HG02840 (cell line): ENCODE measurements at regions not wholly inside any gene's neighbourhood (a gene's known extent, or its start where the extent isn't known, plus 50 kb on each side); places are given as distances from the start of the nearest gene placed in this dataset.
"Not testable (repeated sequence)": the region's sequence is repeated elsewhere in the genome, so short reads cannot be mapped to it uniquely, and the experiment has no call there.

Experiments
- ATAC-seq: cut with Tn5 transposase; IDR thresholded peaks from one replicate; pipeline ENCODE4 v1.9.1; 2021; ENCODE audit warnings: mild to moderate bottlenecking, moderate library complexity, moderate number of reproducible peaks; ENCODE audit not compliant: unreplicated experiment, low FRiP score

DNA sequence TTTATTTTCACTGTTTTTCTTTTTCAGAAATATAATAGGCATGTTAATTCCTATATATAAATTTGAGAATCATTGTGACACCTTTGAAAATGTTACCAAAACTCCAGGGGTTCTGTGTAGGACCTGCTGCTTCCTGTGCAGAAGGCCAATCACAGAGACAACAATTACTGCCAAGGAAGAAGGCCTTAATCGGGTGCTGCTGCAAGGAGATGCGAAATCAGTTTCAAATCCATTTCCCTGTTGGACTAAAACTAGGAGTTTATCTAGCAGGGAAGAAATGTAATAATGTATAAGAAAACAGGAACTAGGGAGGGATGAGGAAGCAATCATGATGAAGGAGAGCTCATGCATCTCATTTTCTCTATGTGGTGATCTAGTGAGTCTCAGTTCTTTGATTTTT, 209.7 kb upstream of the NUDT12 start:
- ATAC-seq: no peak

DNA sequence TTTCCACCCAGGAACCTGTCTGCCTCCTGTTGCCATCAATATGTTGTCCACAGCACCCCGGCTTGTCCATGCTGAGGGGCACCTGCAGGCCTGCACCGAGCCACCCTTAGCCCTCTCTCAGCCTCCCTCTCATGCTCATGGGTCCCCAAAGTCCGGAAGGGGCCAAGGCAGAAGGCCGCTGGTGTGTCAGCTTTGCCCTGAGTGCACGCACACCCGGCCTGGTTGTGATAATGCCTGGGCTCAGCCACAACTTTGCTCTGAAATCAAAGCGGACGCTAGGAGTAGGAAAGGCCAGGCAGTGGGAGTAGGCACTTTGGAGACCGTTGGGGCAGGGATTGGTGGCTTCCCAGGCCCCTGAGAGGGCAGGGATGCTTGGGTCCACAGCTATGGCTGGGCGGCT, 201.8 kb upstream of the NUDT12 start:
- no peak for ATAC-seq

DNA sequence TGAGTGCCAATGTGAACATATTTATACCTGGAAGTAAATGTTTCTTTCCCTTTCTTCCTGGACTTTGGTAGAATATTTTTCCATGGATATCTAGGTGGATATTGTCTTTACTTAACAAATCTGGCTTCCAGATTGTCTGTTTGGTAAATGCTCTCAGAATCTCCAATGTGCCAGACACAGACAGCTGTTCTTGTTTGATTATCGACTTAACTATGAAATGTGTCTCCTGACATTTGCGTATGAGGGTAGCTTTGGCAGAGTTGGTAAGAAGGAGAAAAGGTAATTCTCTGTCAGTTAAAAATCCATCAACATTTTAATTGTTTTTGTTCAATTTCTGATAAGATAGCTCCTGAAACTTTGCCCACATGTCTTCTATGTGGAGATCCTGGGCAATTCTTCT, 196.4 kb upstream of the NUDT12 start:
- ATAC-seq: no peak

DNA sequence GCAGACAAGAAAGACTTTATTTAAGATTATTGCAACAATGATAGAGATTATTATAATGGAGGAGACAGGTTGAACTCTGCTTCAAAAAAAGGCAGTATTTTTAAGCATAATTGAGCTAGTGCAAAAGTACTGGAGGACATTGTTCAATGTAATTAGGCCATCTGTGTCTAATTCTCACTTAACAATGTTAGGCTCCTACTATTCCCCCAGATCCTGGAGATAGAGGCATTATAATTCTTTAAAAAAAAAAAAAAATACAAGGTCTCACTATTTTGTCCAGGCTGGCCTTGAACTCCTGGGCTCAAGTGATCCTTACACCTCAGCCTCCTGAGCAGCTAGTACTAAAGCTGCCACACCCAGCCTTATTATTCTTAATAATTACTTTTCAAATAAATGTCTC, 193.4 kb upstream of the NUDT12 start:
- no peak for ATAC-seq

DNA sequence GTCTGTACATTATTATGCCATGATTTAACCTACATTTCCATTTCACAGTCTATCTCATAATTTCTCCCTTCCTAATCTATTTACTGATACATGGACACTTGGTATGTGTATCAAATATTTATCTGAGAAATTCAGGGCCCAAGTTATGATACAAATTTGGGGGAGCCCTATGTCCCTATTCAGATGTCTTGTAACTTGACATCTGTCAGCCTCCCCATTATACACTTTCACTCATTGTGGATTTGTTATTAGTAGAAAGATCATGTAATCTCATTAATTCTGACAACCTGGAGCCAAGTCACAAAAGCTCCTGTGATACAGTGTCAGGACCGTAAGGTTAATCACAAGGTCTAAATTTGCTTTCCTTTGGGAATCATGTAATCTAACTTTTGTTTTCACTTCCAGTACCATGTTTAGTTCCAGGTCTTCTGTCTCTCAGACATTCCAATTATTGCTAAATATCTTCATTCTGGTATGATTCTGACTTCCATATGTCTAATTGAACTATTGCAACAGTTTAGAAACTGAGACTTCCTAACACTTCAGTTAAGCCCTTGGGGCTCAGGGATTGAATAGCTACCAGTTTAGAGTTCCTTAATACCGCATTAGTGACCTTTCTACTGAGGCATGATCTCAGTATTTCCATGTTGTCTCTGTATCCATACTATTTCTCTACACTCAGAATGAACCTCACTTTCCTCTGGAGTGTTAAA, 182.9 kb upstream of the NUDT12 start:
- no peak for ATAC-seq

DNA sequence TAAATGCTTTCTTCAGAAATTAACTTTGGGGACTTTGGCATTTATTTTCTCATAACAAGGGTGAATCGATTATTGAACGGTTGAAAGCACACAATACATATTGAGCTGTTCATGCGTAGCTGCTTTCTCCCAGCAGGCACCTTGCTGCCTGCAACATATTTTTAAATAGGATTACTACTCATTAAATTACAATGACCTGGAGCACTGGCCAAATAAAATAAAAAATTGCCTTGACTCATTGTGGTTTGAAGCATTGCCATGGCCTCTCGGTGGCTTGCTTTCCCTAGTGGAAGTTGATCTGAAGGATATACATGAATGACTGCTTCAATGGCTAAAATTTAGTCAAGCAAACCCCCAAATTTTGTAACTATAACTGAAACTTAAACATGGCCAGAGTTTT, 181.6 kb upstream of the NUDT12 start:
- no peak for ATAC-seq

DNA sequence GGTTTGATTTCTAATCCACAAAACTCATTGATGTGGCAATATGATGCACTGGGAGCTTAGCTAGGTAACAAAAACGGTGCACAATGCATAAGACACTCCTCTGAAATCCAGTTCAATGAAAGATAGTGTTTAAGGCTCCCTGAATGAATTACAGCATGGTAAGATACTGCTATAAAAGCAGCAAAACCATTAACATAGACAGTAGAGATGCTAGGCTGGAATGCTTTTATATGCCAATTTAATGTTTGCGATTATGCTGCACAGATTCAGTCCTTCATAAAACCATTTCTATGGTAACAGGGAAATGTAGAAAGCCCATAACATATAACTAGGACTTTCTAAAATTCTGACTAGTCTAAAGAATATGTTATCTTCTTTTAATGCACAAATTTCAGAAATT, 180.8 kb upstream of the NUDT12 start:
- ATAC-seq: no peak

DNA sequence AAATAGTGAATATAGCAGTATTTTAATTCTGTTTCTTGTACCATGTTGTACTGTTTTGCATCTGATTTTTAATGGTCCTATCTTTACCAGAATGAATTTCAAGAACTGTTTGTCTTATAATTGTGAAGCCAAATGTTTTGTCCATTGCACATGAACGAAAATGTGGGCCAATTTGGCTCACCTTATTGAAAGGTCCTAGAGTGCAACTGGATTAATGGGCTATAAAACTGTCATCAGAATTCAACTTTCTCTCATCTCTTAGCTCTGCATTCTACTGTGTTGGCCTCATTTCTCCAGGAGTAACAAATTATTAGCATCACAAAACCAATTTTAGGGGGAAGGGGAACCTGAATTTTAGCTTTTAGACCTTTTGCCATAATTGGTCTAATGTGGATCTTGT, 179.4 kb upstream of the NUDT12 start:
- no peak for ATAC-seq

DNA sequence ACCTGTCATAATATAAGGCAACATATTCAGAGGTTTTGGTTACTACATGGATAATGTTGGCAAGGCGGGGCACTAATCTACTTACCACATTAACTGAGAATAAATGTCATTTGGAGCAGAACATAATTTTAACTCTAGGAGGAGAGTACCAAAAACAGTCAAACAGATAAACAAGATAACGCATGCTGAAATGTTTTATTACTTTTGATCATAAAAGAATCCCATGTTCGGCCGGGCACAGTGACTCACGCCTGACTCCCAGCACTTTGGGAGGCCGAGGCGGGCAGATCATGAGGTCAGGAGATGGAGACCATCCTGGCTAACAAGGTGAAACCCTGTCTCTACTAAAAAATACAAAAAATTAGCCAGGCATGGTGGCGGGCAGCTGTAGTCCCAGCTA, 173.8 kb upstream of the NUDT12 start:
- ATAC-seq: not testable (repeated sequence)

DNA sequence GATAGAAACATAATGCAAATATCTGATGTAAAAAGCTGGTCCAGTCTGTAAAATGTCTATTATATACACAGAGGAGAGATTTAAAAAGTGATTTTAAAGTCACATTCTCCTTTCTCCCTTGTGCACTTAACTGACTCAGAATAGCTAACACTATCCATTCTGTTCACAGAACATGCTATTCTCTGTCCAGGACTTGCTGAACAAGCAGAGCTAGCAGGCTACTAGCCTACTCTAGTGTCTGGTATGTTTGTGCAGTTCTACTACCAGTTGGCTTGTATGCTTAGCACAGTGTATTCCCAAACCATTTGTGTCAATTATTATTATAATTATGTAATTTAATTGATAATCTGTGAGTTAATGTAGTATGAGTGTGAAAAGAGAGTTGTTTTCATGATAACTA, 161.7 kb upstream of the NUDT12 start:
- no peak for ATAC-seq

DNA sequence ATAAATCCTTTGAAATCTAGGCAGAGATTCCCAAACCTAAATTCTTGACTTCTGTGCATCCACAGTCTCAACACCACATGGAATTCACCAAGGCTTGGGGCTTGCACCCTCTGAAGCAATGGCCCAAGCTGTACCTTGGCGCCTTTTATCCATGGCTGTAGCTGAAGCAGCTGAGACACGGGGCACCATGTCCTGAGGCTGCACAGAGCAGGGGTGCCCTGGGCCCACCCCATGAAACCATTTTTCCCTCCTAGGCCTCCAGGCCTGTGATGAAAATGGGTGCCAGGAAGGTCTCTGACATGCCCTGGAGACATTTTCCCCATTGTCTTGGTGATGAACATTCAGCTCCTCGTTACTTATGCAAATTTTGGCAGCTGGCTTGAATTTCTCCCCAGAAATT, 158.6 kb upstream of the NUDT12 start:
- ATAC-seq: no peak

DNA sequence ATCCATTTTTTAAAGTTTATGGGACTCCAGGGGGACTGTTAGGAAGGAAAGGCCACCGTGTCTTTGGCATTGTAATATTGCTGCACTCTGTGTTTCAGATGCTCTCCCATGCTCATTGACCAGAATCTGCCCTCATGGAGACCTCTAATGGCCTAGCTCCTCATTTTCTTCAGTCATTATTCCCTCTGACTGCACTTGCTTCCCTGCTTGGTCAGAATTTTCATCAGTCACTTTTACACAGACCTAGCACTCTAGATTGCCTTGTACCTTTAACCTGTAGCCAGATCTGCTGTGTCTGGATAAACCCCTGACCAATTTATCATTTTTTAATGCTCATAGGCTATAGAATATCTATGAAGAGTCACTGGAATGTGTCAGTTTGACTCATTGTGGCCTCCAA, 155.5 kb upstream of the NUDT12 start:
- no peak for ATAC-seq

DNA sequence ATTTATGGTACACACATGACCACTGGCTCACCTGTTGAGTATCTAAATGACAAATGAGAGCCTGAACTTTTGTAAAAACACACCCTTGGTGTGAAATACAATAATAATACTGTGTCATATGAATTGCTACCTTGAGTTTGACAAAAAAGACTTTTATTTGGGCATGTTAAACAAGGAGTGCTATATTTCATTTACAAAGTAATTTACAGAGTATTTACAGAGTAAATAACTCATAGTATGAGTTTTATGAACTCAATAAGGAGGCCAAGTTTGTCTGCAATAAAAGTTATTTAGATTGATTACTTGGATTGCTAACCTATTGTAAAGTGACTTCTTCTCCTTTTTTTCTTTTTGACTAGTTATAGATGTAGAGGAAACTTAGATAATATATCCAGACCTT, 146.0 kb upstream of the NUDT12 start:
- ATAC-seq: no peak

DNA sequence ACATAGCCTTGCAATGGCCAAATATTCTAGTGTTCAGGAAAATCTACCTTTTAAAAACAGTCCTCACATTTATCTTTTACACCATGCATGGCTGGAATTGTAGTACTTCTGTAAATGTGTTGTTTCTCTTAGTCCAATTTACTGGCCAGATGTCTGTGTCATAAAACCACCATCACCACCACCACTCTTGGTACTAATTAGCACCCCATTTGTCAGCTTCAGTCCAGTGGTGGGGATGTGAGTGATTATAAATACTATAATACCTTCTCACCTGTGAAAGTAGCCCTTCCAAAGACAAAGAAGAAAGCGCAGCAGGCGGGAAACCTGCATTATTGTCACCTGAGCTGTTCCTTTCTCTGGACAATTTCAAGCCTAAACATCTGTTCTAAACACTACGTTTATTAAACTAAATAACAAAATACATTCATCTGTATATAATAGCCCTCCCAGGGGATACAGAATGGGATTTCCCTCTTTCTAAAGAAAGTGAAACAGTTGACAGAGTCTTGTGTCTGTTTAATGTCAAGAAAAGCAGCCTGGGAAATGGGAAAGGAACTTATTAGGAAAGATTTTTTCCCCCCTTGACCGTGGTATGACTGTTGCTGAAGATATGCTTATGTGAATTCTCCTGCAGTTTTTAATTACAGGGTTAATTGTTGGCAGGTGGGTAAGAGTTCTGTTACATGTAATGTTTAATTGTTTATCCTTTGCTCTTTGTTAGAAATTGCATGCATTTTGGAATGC, 144.5 kb upstream of the NUDT12 start:
- ATAC-seq: no peak

DNA sequence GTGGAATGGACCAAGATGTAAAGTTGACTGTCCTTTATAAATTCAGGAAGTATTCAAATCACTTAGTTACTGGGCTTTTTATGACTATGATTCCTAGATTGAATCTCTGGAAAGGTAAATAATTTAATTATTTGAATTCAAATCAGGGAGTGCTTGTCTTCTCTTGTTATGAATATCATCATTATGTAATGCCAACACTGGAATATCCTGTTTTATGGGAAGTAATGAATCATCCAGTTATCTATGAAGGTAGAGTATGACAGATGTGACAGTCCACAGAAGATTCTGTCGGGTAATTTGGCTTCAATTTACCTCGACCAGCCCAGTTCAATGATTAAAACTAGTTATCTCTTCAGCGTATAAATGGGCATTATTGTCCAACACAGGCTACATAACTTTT, 141.0 kb upstream of the NUDT12 start:
- no peak for ATAC-seq

DNA sequence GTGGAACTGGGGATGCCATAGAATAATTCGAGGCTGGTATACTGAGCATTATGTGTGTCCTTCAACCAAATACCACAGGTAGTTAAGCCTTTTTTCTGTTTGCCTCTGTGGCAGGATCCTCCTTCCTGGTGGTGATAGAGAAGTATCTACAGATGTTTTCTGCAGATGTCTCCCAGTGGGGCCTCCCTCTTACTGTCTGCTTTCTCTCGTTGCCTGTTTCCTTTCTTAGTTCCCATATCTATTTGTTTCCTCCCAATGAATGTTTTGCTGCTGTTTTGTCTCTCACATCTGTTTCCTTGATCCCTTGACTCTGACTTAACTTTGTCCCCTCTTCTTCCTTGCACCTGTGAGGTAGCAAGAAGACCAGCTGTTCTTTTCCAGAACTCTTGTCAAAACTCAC, 130.9 kb upstream of the NUDT12 start:
- ATAC-seq: no peak

DNA sequence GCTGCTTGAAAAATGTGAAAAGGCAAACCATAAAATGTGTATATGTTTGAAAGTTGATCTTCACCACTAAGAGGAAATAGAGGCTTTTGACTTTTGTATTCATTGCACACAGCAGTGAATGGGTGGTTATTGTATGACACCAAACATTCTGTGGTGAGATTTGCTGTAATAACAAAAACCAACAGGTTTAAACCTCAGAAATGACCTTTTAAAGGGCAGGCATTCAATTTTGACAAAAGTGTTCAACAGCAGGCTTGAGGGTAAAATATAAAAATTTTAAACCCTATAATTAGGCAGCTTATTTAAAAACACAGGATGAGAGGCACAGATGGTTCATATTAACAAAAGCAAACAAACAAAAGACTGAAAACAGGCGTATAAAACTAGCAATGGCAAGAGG, 128.1 kb upstream of the NUDT12 start:
- no peak for ATAC-seq

DNA sequence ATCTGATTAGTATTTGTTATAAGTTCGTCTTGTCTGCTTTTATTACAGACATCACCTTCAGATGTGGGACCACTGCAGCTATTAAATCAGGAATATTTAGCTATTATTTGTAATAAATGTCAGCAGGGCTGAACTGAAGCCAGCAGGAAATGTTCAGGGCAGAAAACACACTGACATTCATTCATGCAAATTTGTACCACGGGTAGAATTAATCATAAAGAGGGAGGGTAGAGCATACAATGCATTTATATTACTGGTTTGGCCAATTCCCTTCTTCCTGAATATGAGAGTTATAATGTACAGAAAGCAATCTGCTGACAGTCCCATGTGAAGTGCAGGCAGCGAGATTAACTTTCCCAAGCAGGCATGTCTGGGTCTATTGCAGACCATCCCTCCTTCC, 117.3 kb upstream of the NUDT12 start:
- ATAC-seq: no peak

DNA sequence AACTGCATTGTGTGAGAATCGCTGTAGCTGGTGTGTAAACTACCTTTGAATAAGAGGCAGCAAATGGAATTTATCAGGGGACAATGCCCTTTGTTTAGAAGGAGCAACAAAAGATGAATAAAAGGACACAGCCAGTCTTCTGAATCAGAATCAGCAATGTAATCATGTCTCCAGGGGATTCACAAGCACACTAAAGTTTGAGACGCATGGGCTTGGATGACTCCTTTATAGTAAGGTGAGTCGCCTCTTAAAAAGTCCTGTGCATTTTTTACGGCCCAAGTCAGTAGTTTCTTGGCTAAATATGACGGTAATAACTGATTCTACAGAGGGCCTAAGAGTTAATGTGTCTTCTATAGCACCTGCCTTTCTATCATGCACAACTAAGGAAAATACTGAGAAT, 113.6 kb upstream of the NUDT12 start:
- not testable (repeated sequence) for ATAC-seq

DNA sequence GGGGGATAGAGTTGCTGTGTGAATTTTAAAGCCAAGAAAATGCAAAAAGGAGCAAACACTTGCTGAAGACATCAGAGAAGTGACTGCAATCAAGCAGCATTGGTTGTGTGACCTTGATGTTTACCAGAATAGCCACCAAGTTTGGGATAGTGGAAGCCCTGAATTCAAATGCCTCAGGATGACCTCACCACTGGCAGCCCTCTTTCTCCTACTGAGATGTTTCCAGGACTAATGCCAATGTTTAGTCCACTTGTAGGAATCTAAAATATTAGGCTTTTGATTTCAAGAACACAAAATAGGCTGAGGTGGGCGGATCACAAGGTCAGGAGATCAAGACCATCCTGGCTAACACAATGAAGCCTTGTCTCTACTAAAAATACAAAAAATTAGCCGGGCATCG, 112.2 kb upstream of the NUDT12 start:
- ATAC-seq: no peak

DNA sequence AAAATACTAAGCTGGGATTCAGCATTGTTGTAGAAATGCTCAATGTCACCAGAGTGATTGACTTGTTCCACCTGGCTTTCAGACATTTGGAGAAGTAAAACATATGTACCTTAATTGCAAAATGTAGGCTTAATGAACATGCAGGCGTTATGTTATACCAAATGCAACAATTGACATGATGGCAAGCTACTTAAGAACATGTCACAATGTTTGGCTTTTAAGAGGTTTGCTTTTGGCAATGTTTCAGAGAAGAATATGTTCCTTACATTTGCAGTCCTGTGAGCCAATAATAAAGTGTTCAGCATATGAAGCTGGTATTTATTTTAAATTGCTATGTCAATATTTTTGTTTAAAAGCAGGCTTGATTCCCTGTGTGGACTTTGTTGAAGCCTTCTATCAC, 111.7 kb upstream of the NUDT12 start:
- no peak for ATAC-seq

DNA sequence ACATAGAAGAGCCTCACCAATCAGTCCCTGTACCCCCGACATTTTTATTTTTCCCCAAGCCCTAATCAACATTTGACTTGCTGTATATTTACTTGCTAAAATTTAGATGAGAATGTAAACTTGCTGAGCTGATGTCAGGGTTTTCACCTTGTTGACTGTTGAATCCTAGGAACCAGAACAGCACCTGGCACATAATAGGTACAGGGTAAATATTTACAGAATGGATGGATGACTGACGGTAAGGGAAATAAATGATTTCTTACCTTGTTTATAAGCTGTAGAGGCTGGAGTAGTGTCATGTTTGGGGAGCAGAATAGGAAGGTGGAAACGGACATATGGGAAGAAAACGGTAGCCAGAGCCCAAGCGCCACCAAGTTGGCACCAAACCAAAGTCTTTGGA, 107.0 kb upstream of the NUDT12 start:
- ATAC-seq: no peak
